C4-2B (cell line): ENCODE measurements at regions not wholly inside any gene's neighbourhood (a gene's known extent, or its start where the extent isn't known, plus 50 kb on each side); places are given as distances from the start of the nearest gene placed in this dataset.

Source experiments
- CTCF ChIP-seq: fragments of 450-650 bp; conservative IDR thresholded peaks from 2 replicates; pipeline ENCODE4 v1.5.1; 2017; ENCODE audit warnings: mild to moderate bottlenecking
- ZFX ChIP-seq: fragments of 450-650 bp; IDR thresholded peaks from 2 replicates; pipeline ENCODE4 v1.6.1; 2017

- TF ChIP-seq CTCF (no peak), ZFX (no peak)
Observed at GRCh38 chr5:67339219-67339767, 142.7 kb upstream of the CD180 start.
